GM12865 (cell line): ENCODE measurements at regions not wholly inside any gene's neighbourhood (a gene's known extent, or its start where the extent isn't known, plus 50 kb on each side); places are given as distances from the start of the nearest gene placed in this dataset.
"Not testable (repeated sequence)": the region's sequence is repeated elsewhere in the genome, so short reads cannot be mapped to it uniquely, and the experiment has no call there.

Experiments used
- DNase-seq: peaks from one replicate; pipeline ENCODE4 v3.0.0; 2010; ENCODE audit warnings: low read depth
- H3K4me3 ChIP-seq: 2 replicates; pipeline ENCODE4 v1.5.1; 2011; ENCODE audit warnings: mild to moderate bottlenecking, low read depth, low read length, control low read depth
- TF ChIP-seq, protein P1 (sequence below): IDR thresholded peaks from 2 replicates; pipeline ENCODE4 v1.5.1; 2011; ENCODE audit warnings: low read length, control low read depth, low read depth, inconsistent platforms; ENCODE audit not compliant: insufficient read depth; ENCODE audit errors: missing control alignments

DNA sequence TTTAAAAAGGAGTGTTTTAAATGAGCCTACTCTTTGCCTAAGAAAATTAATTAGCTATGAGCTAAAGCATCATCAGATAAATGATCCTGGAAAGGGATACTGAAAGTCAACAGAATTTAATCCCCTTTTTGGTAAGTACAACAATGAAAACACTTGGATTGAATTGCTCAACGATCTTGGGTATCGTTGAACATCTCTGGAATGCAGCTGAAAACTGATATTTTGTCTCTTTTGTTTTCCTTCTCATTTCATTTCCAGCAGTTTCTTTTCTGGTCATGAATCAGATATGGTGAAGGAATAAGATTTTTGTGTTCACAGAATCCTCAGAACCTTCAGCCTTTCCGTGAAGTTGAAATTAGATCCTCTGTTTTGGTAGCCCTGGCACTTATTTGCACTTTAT lies 771.2 kb downstream of the FSCB start:
- DNase-seq = no peak
- TF ChIP-seq, protein P1, sequence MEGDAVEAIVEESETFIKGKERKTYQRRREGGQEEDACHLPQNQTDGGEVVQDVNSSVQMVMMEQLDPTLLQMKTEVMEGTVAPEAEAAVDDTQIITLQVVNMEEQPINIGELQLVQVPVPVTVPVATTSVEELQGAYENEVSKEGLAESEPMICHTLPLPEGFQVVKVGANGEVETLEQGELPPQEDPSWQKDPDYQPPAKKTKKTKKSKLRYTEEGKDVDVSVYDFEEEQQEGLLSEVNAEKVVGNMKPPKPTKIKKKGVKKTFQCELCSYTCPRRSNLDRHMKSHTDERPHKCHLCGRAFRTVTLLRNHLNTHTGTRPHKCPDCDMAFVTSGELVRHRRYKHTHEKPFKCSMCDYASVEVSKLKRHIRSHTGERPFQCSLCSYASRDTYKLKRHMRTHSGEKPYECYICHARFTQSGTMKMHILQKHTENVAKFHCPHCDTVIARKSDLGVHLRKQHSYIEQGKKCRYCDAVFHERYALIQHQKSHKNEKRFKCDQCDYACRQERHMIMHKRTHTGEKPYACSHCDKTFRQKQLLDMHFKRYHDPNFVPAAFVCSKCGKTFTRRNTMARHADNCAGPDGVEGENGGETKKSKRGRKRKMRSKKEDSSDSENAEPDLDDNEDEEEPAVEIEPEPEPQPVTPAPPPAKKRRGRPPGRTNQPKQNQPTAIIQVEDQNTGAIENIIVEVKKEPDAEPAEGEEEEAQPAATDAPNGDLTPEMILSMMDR = no peak
- no peak overlapping the region for H3K4me3 ChIP-seq

DNA sequence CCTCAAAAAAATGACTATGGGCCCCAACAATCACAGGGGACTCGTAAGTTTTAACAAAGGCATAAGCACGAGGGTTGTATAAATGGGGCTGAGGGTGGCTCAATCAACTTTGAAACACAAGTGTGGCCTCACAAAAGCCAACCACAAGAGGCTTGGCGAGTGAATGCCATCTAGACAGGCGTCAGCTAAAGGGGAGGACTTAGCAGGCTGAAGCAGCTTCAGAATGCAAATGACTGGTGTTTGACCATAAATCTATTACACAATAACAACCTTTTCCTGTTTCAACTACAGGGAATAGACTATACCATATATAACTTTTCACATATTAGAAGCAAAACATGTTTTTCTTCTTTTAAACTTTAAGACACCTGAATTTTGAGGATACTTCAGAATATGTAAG lies 777.9 kb downstream of the FSCB start:
- H3K4me3 ChIP-seq = no peak overlapping the region
- no peak for DNase-seq
- TF ChIP-seq, protein P1 = no peak

DNA sequence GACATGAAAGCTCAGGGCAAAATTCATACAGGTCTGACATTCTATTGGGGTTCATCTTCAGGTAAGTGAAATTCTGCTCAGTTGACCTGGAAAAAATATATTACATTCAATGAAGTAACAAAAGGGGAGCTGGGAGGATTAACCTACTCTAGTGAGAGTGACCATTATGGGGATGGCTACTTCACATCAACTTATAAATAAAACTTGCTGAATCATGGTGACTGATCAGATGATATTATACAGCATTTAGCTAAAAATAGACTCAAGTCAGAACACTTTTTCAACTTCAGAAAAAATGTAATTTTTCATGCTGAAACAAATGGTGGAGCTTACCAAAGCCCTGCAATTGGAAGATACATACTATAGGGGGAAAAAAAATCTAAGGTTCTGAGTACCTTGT lies 800.2 kb downstream of the FSCB start:
- TF ChIP-seq, protein P1 = no peak

DNA sequence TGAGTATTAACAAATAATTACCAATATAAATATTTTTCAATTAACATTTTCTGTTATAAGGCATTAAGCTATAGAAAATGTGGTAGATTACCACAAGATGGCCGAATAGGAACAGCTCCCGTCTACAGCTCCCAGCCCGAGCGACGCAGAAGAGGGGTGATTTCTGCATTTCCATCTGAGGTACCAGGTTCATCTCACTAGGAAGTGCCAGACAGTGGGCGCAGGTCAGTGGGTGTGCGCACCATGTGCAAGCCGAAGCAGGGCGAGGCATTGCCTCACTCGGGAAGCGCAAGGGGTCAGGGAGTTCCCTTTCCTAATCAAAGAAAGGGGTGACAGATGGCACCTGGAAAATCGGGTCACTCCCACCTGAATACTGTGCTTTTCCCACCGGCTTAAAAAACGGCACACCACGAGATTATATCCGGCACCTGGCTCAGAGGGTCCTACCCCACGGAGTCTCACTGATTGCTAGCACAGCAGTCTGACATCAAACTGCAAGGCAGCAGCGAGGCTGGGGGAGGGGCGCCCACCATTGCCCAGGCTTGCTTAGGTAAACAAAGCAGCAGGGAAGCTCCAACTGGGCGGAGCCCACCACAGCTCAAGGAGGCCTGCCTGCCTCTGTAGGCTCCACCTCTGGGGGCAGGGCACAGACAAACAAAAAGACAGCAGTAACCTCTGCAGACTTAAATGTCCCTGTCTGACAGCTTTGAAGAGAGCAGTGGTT lies 808.4 kb downstream of the FSCB start:
- H3K4me3 ChIP-seq, DNase-seq: not testable (repeated sequence)

More for the DNA sequence above, 800.2 kb downstream of the FSCB start:
- H3K4me3 ChIP-seq = no peak overlapping the region
- no peak for DNase-seq

DNA sequence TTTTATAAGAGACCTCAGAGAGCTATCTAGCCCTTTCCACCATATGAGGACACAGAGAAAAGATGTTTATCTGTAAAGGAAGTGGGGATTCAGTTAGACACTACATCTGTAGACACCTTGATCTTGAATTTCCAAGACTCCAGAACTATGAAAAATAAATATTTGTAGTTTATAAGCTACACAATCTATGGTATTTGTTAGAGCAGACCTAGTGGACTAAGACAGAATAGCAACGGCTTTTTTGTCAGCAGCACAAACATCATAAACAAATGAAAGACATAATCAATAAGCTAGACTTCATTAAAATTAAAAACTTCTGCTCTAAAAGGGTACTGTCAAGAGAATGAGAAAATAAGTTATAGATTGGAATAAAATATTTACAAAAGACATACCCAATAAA lies 810.1 kb downstream of the FSCB start:
- H3K4me3 ChIP-seq = no peak overlapping the region
- TF ChIP-seq, protein P1 = no peak
- DNase-seq = no peak

DNA sequence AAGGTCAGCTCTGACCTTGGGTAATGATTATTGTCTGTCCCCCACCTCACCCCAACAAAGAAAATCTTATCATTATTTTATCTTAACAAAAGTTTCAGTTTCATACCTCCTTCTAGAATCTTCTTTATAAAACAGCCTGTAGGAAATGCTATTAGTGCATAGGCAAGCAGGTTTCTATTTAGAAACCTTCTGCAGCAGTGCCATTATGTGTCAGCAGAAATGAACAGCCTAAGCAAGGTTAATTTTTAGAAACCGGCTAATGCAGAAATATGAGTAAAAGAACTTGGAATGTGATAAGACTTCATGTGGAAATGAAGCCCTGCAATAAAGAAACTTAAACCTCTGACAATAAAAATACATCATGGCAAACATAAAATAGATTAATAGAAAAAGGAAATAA lies 814.4 kb downstream of the FSCB start:
- no peak for DNase-seq
- TF ChIP-seq, protein P1 = no peak

DNA sequence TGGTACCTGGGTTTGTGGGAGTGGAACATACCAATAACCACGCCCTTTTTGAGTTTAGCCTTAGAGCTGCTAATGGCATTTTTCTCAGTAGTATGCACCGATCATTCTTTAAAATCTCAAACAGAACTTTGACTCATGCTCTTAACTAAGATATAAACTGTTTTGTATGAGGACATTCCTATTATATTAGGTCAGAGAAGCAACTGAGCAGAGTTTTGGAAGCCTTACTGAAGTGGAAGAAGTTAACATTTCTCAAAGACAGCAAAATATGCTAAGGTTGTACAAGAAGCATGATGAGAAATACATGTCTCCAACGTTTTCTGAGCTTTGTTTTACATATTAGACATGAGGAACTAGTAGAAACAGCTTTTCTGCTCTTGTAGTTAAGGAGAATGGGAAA lies 819.2 kb downstream of the FSCB start:
- H3K4me3 ChIP-seq = no peak overlapping the region
- TF ChIP-seq, protein P1 = no peak
- DNase-seq = no peak

More for the DNA sequence above, 814.4 kb downstream of the FSCB start:
- no peak overlapping the region for H3K4me3 ChIP-seq
